ENCODE measurements at regions not wholly inside any gene's neighbourhood (a gene's known extent, or its start where the extent isn't known, plus 50 kb on each side); places are given as distances from the start of the nearest gene placed in this dataset.

- no TSS peak for BruUV-seq (replicated peaks)
- H3K36me3 ChIP-seq (ENCODE audit: low read depth, low read length): no peaks in the 10 kb centered on the region; the same call in 1 of the 2 replicates
- intact Hi-C loops (cut with micrococcal nuclease): no loop called here
- H2AFZ ChIP-seq (ENCODE audit: low read length): no peak overlapping the region
- CTCF ChIA-PET: no interaction called here
- H3K4me2 ChIP-seq (ENCODE audit: low read length): no peak overlapping the region
- H3K9me2 ChIP-seq (replicated peaks; ENCODE audit: low read length): no peaks in the 10 kb centered on the region
- H3K79me2 ChIP-seq (ENCODE audit: low read length): no peaks in the 10 kb centered on the region
- H3K9ac ChIP-seq (ENCODE audit: low read length): no peak overlapping the region
- peaks cover 28% of the 10 kb centered on the region for H3K9me3 ChIP-seq (ENCODE audit: low read length)
- peaks cover 12% of the 10 kb centered on the region for H3K4me1 ChIP-seq (ENCODE audit: insufficient read depth, low read length)
- no peak overlapping the region for H3K4me3 ChIP-seq (ENCODE audit: low read length)
- TF ChIP-seq EZH2phosphoT487 (IDR thresholded peaks at IDR 0.05; ENCODE audit: borderline replicate concordance, low read length) (no peak), CTCF (conservative IDR thresholded peaks at IDR 0.05; ENCODE audit: low read depth, low read length) (no peak), EZH2 (IDR thresholded peaks at IDR 0.05; ENCODE audit: low read length, unreplicated experiment) (no peak)
- H4K20me1 ChIP-seq (ENCODE audit: low read length): no peaks in the 10 kb centered on the region
- ATAC-seq (no peak), DNase-seq (no peak)
- peaks cover 13% of the 10 kb centered on the region; the same call in 1 of the 2 replicates for H3K27me3 ChIP-seq (ENCODE audit: low read length)
- no peak overlapping the region for H3K27ac ChIP-seq (ENCODE audit: low read length)
- H3F3A ChIP-seq (ENCODE audit: low read length, unreplicated experiment): no peaks in the 10 kb centered on the region
- POLR2A ChIA-PET (ENCODE audit: unreplicated experiment): interaction anchor here (0.6 kb wide), 1 partner anchor 118 kb away, joined by 3 read pairs; no protein-coding TSS in a partner anchor
Measured at GRCh38 chr10:78321000-78321399, 287.3 kb downstream of the RPS24 start.

- H3K4me2 ChIP-seq (ENCODE audit: low read length): no peak overlapping the region
- no peaks in the 10 kb centered on the region for H3K79me2 ChIP-seq (ENCODE audit: low read length)
- ChIA-PET CTCF (no interaction called here), POLR2A (ENCODE audit: unreplicated experiment) (no interaction called here)
- H2AFZ ChIP-seq (ENCODE audit: low read length): no peak overlapping the region
- no peaks in the 10 kb centered on the region for H3K9me2 ChIP-seq (replicated peaks; ENCODE audit: low read length)
- intact Hi-C loops (cut with micrococcal nuclease): no loop called here
- DNase-seq: no peak
- H3K4me1 ChIP-seq (ENCODE audit: insufficient read depth, low read length): peaks cover 7% of the 10 kb centered on the region
- BruUV-seq (replicated peaks): no TSS peak
- no peak for TF ChIP-seq EZH2 (IDR thresholded peaks at IDR 0.05; ENCODE audit: low read length, unreplicated experiment)
- TF ChIP-seq EZH2phosphoT487 (IDR thresholded peaks at IDR 0.05; ENCODE audit: borderline replicate concordance, low read length): no peak
- TF ChIP-seq CTCF (conservative IDR thresholded peaks at IDR 0.05; ENCODE audit: low read depth, low read length): no peak
- H3K9me3 ChIP-seq (ENCODE audit: low read length): peaks cover 33% of the 10 kb centered on the region
- H3K36me3 ChIP-seq (ENCODE audit: low read depth, low read length): no peaks in the 10 kb centered on the region; the same call in 1 of the 2 replicates
- H3K4me3 ChIP-seq (ENCODE audit: low read length): no peak overlapping the region
- ATAC-seq: no peak
- no peak overlapping the region for H3K27ac ChIP-seq (ENCODE audit: low read length)
- peaks cover 13% of the 10 kb centered on the region; the same call in 1 of the 2 replicates for H3K27me3 ChIP-seq (ENCODE audit: low read length)
- no peaks in the 10 kb centered on the region for H3F3A ChIP-seq (ENCODE audit: low read length, unreplicated experiment)
- no peak overlapping the region for H3K9ac ChIP-seq (ENCODE audit: low read length)
- H4K20me1 ChIP-seq (ENCODE audit: low read length): no peaks in the 10 kb centered on the region
Measured at GRCh38 chr10:78321500-78321899, 287.8 kb downstream of the RPS24 start.

GRCh38 chr10:78326372-78326771 lies 292.7 kb downstream of the RPS24 start:
- POLR2A ChIA-PET (ENCODE audit: unreplicated experiment): no interaction called here
- Histone ChIP-seq H3K79me2 (ENCODE audit: low read length) (no peaks in the 10 kb centered on the region), H2AFZ (ENCODE audit: low read length) (no peak overlapping the region), H3K27ac (ENCODE audit: low read length) (no peak overlapping the region), H3K4me1 (ENCODE audit: insufficient read depth, low read length) (no peaks in the 10 kb centered on the region), H3K36me3 (ENCODE audit: low read depth, low read length) (no peaks in the 10 kb centered on the region; the same call in 1 of the 2 replicates), H3K4me3 (ENCODE audit: low read length) (no peak overlapping the region), H3K9me3 (ENCODE audit: low read length) (peaks cover 46% of the 10 kb centered on the region), H4K20me1 (ENCODE audit: low read length) (no peaks in the 10 kb centered on the region), H3K9me2 (replicated peaks; ENCODE audit: low read length) (no peaks in the 10 kb centered on the region), H3K9ac (ENCODE audit: low read length) (no peak overlapping the region), H3K27me3 (ENCODE audit: low read length) (peaks cover 38% of the 10 kb centered on the region), H3K4me2 (ENCODE audit: low read length) (no peak overlapping the region), H3F3A (ENCODE audit: low read length, unreplicated experiment) (no peaks in the 10 kb centered on the region)
- CTCF ChIA-PET: no interaction called here
- no peak for ATAC-seq
- TF ChIP-seq EZH2 (IDR thresholded peaks at IDR 0.05; ENCODE audit: low read length, unreplicated experiment) (no peak), EZH2phosphoT487 (IDR thresholded peaks at IDR 0.05; ENCODE audit: borderline replicate concordance, low read length) (no peak), CTCF (conservative IDR thresholded peaks at IDR 0.05; ENCODE audit: low read depth, low read length) (no peak)
- DNase-seq: no peak
- BruUV-seq (replicated peaks): no TSS peak
- intact Hi-C loops (cut with micrococcal nuclease): no loop called here

Data from PC-3 (cell line).